GM10266 (cell line): ENCODE measurements at regions not wholly inside any gene's neighbourhood (a gene's known extent, or its start where the extent isn't known, plus 50 kb on each side); places are given as distances from the start of the nearest gene placed in this dataset.

Experiments used
- DNase-seq: peaks from one replicate; pipeline ENCODE4 v3.0.0; 2012; ENCODE audit errors: extremely low spot score
- CTCF ChIP-seq: IDR thresholded peaks from 2 replicates; pipeline ENCODE4 v1.5.1; 2012; ENCODE audit warnings: mild to moderate bottlenecking, low read depth; ENCODE audit not compliant: control insufficient read depth, insufficient read depth; ENCODE audit errors: missing control alignments

GRCh38 chr15:97057503-97057902 lies 727.0 kb downstream of the NR2F2 start:
- DNase-seq: no peak
- TF ChIP-seq CTCF: no peak

GRCh38 chr15:97059281-97059680 lies 728.8 kb downstream of the NR2F2 start:
- no peak for DNase-seq
- no peak for TF ChIP-seq CTCF

GRCh38 chr15:97061392-97061791 lies 730.9 kb downstream of the NR2F2 start:
- no peak for DNase-seq
- no peak for TF ChIP-seq CTCF

- no peak for DNase-seq
- no peak for TF ChIP-seq CTCF
These were observed 741.2 kb downstream of the NR2F2 start for GRCh38 chr15:97071668-97072067.

- no peak for TF ChIP-seq CTCF
- DNase-seq: no peak
These were observed 742.0 kb downstream of the NR2F2 start for GRCh38 chr15:97072545-97072944.

GRCh38 chr15:97076011-97076410 lies 745.5 kb downstream of the NR2F2 start:
- no peak for TF ChIP-seq CTCF
- no peak for DNase-seq

GRCh38 chr15:97077975-97078374 lies 747.5 kb downstream of the NR2F2 start:
- TF ChIP-seq CTCF: no peak

More at GRCh38 chr15:97077975-97078374, 747.5 kb downstream of the NR2F2 start:
- no peak for DNase-seq
